ENCODE measurements at regions not wholly inside any gene's neighbourhood (a gene's known extent, or its start where the extent isn't known, plus 50 kb on each side); places are given as distances from the start of the nearest gene placed in this dataset.

DNA sequence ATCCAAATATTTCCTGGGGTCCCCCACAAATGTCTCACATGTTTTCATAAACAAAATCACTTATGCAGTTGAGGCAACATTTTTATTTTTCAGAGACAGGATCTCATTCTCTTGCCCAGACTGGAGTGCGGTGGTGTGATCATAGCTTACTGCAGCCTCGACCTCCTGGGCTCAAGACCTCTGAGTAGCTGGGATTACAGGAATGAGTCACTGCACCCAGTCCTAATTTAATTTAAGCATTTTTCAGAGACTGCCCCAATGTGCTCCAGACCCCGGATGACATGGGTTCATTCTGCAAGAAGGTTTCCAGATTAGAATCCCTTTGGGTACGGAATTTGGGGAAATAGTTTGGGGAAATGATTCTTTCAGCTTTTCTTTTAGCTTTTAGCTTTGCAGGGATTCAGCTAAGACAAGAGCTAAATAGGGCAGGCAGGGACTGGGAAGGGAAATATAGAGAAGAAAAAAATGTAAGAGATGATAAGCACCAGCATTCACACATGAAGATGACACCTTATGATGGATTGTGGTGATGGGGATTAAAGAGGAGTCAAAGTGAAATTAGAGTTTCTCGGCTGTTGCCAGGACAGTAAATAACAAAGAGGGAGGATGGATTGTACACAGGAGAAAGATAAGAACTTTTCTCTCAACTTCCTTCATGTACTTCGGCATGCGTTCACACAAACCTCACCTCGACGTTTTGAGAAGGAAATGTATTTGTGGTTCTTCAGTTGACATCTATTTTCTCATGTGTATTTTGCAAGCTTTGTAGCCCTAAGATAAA, 169.4 kb upstream of the TAB2 start:
- DNase-seq = peak in 1 of 3 donors; percentile 15

DNA sequence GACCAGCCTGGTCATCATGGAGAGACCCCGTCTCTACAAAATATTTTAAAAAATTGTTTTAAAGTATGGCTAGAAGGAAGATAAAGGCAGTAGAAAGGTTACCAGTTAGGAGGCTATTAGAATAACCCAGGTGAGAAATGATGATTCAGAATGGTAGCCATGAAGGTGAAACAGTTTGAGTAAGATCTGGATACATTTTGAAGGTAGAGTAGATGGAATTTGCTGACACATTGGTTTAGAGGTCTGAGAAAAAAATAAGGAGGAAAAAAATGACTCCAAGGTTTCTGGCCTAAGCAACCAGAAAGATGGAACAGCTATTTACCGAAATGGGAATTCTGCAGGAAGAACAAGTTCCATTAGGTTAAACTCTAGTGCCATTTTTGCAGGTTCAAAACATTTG, 167.9 kb upstream of the TAB2 start:
- Histone ChIP-seq H3K4me1 (ENCODE audit: control insufficient read depth, insufficient read depth, low read length, poor library complexity, severe bottlenecking) (peaks cover 44% of the 10 kb centered on the region), H3K36me3 (ENCODE audit: control insufficient read depth, insufficient read depth, low read length) (no peaks in the 10 kb centered on the region), H3K9me3 (ENCODE audit: control insufficient read depth, low read length) (no peaks in the 10 kb centered on the region), H3K4me3 (ENCODE audit: insufficient read depth, low read depth, low read length, poor library complexity, severe bottlenecking) (no peak overlapping the region), H3K27ac (ENCODE audit: insufficient read depth, low read length, poor library complexity, severe bottlenecking) (peak overlapping the region; percentile 78), H3K27me3 (replicated peaks; ENCODE audit: control insufficient read depth, insufficient read depth, low read length, poor library complexity, severe bottlenecking) (no peaks in the 10 kb centered on the region)
- no peak for DNase-seq

More for the DNA sequence above, 169.4 kb upstream of the TAB2 start:
- Histone ChIP-seq H3K4me1 (ENCODE audit: control insufficient read depth, insufficient read depth, low read length, poor library complexity, severe bottlenecking) (peaks cover 39% of the 10 kb centered on the region), H3K27me3 (replicated peaks; ENCODE audit: control insufficient read depth, insufficient read depth, low read length, poor library complexity, severe bottlenecking) (no peaks in the 10 kb centered on the region), H3K36me3 (ENCODE audit: control insufficient read depth, insufficient read depth, low read length) (no peaks in the 10 kb centered on the region), H3K27ac (ENCODE audit: insufficient read depth, low read length, poor library complexity, severe bottlenecking) (peak overlapping the region; percentile 78), H3K4me3 (ENCODE audit: insufficient read depth, low read depth, low read length, poor library complexity, severe bottlenecking) (no peak overlapping the region), H3K9me3 (ENCODE audit: control insufficient read depth, low read length) (peaks cover 4% of the 10 kb centered on the region)

DNA sequence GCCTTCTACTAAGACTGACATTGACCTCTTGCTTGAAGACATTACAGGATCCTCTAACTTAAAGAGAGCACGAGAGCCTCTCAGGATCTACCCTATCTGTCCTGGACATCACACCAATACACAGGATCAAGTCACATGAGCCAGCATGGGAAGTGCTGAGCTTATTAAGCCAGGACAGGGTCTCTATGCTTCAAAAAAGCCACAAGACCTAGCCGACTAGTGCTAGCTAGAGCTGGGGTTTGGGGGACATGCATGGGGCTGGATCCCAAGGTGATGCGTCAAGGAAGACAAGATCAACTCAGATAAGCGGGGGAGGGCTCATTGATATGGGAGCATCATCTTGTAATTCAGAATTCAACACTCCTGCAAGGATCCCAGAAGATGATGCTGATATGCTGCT, 167.2 kb upstream of the TAB2 start:
- peaks cover 45% of the 10 kb centered on the region for H3K4me1 ChIP-seq (ENCODE audit: control insufficient read depth, insufficient read depth, low read length, poor library complexity, severe bottlenecking)

DNA sequence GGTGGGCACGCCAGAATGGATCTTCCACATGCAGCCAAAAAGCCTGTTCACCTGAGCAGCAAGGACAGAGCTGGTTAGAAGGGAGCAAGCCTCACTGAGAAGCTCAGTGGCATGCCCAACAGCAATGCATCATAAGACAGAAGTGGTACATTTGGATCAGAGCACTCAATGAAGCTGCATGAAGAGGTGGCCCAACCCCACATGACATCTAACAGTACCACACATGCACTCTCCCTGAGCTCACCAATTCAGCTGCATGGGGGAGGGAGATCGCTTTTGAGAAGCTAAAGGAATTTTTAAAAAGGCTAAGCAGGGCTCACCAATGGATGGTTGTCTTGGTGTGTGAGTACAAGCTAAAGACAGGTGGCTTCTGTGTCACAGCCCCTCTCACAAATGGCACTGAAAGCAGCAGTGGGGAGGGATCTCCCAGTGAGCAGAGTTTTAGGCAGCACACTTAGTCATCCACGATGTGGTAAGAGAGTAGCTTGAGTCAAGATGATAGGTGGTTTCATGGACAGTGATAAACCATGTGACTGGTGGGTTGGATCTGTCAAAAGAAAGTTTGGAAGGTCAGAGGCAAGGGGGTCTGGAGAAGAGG, 166.6 kb upstream of the TAB2 start:
- no peaks in the 10 kb centered on the region for H3K27me3 ChIP-seq (replicated peaks; ENCODE audit: control insufficient read depth, insufficient read depth, low read length, poor library complexity, severe bottlenecking)
- H3K27ac ChIP-seq (ENCODE audit: insufficient read depth, low read length, poor library complexity, severe bottlenecking) = no peak overlapping the region
- no peak overlapping the region for H3K4me3 ChIP-seq (ENCODE audit: insufficient read depth, low read depth, low read length, poor library complexity, severe bottlenecking)
- no peak for DNase-seq
- no peaks in the 10 kb centered on the region for H3K36me3 ChIP-seq (ENCODE audit: control insufficient read depth, insufficient read depth, low read length)
- H3K4me1 ChIP-seq (ENCODE audit: control insufficient read depth, insufficient read depth, low read length, poor library complexity, severe bottlenecking) = peaks cover 45% of the 10 kb centered on the region
- H3K9me3 ChIP-seq (ENCODE audit: control insufficient read depth, low read length) = no peaks in the 10 kb centered on the region

More for the DNA sequence above, 167.2 kb upstream of the TAB2 start:
- Histone ChIP-seq H3K27ac (ENCODE audit: insufficient read depth, low read length, poor library complexity, severe bottlenecking) (no peak overlapping the region), H3K36me3 (ENCODE audit: control insufficient read depth, insufficient read depth, low read length) (no peaks in the 10 kb centered on the region), H3K9me3 (ENCODE audit: control insufficient read depth, low read length) (no peaks in the 10 kb centered on the region), H3K4me3 (ENCODE audit: insufficient read depth, low read depth, low read length, poor library complexity, severe bottlenecking) (no peak overlapping the region), H3K27me3 (replicated peaks; ENCODE audit: control insufficient read depth, insufficient read depth, low read length, poor library complexity, severe bottlenecking) (no peaks in the 10 kb centered on the region)
- no peak for DNase-seq

DNA sequence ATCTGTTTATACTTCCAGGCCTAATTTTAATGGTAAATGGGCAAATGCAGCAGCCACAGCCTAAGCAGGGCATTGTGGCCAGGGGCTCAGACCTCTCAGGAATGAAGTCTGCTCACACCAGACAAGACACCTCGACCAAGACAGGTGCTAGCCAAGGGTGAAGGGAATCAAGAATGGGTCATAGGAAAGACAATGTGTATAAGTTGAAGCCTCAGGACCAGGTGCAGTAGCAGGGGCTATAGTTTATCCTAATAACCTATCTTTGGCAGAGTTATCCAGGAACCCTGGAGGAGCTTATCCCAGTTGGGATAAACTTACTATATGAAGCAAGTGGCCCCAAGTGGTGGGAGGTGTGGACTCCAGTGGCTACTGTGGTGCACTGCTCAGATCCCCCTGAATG, 165.0 kb upstream of the TAB2 start:
- Histone ChIP-seq H3K4me3 (ENCODE audit: insufficient read depth, low read depth, low read length, poor library complexity, severe bottlenecking) (no peak overlapping the region), H3K36me3 (ENCODE audit: control insufficient read depth, insufficient read depth, low read length) (no peaks in the 10 kb centered on the region), H3K27me3 (replicated peaks; ENCODE audit: control insufficient read depth, insufficient read depth, low read length, poor library complexity, severe bottlenecking) (no peaks in the 10 kb centered on the region), H3K27ac (ENCODE audit: insufficient read depth, low read length, poor library complexity, severe bottlenecking) (no peak overlapping the region), H3K4me1 (ENCODE audit: control insufficient read depth, insufficient read depth, low read length, poor library complexity, severe bottlenecking) (peaks cover 35% of the 10 kb centered on the region), H3K9me3 (ENCODE audit: control insufficient read depth, low read length) (no peaks in the 10 kb centered on the region)
- no peak for DNase-seq

DNA sequence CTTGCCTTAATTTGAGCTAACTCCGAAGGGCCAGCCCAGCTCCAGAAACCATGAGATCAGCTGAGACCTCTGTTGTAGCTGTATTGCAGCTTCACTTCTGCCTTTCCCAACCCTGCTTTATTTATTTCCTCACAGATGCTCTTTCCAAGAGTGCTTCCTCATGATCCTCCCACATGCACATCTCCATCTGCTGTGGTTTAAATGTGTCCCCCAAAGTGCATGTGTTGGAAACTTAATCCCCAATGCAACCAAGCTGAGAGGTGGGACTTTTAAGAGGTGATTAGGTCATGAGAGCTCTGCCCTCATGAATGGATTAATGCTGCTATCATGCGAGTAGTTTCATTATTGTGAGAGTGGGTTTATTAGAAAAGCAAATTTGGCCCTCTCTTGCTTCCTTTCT, 164.4 kb upstream of the TAB2 start:
- no peak for DNase-seq
- no peaks in the 10 kb centered on the region for H3K27me3 ChIP-seq (replicated peaks; ENCODE audit: control insufficient read depth, insufficient read depth, low read length, poor library complexity, severe bottlenecking)
- H3K9me3 ChIP-seq (ENCODE audit: control insufficient read depth, low read length) = no peaks in the 10 kb centered on the region
- peak overlapping the region; percentile 56 for H3K27ac ChIP-seq (ENCODE audit: insufficient read depth, low read length, poor library complexity, severe bottlenecking)
- peaks cover 29% of the 10 kb centered on the region for H3K4me1 ChIP-seq (ENCODE audit: control insufficient read depth, insufficient read depth, low read length, poor library complexity, severe bottlenecking)
- H3K4me3 ChIP-seq (ENCODE audit: insufficient read depth, low read depth, low read length, poor library complexity, severe bottlenecking) = no peak overlapping the region
- no peaks in the 10 kb centered on the region for H3K36me3 ChIP-seq (ENCODE audit: control insufficient read depth, insufficient read depth, low read length)

DNA sequence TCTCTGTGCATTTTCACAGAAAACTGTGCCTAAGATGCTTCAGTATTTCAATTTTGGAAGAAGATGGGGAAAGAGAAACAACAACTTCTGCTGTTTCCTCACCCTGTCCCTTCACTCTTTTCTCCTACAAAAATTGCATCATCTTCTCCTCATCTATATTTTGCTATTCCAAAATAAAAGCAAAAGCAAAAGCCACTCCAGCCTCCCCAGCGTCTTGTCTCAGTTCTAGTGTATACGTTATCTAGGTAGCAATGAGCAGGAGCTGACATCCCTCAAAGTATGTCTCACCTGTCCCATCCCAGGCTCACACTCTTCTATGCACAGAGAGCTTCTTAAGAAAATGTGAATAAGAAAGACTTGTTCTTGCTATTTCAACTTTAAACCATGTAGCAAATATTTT, 163.8 kb upstream of the TAB2 start:
- H3K4me1 ChIP-seq (ENCODE audit: control insufficient read depth, insufficient read depth, low read length, poor library complexity, severe bottlenecking) = peaks cover 23% of the 10 kb centered on the region
- H3K36me3 ChIP-seq (ENCODE audit: control insufficient read depth, insufficient read depth, low read length) = no peaks in the 10 kb centered on the region
- H3K27me3 ChIP-seq (replicated peaks; ENCODE audit: control insufficient read depth, insufficient read depth, low read length, poor library complexity, severe bottlenecking) = no peaks in the 10 kb centered on the region
- H3K4me3 ChIP-seq (ENCODE audit: insufficient read depth, low read depth, low read length, poor library complexity, severe bottlenecking) = no peak overlapping the region
- DNase-seq = no peak
- H3K27ac ChIP-seq (ENCODE audit: insufficient read depth, low read length, poor library complexity, severe bottlenecking) = peak overlapping the region; percentile 56
- no peaks in the 10 kb centered on the region for H3K9me3 ChIP-seq (ENCODE audit: control insufficient read depth, low read length)

DNA sequence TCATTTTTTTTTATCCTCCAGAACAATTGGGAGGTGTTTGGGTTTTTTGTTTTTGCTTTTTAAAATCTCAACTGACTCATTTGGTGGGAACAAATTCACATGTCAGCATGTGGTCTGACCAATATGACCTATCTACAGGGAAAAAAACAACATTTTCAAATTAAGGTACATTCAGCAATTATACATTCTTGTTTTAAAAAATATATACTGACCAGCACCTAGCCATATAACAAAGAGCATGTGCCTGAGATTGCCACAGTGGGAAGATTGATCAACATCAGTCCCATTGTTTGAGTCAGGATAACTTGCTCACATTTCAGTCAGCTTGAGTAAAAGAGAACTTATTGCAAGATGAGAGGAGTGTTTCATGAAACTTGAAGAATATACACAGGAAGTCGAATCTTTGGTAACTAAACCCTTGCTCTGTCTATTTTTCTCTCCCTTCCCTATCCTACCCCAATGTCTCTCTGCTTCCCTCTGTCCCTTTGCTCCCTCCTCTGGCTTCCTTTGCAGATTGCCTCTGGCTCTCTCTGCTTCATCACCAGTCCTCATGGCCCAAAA, 163.2 kb upstream of the TAB2 start:
- H3K4me1 ChIP-seq (ENCODE audit: control insufficient read depth, insufficient read depth, low read length, poor library complexity, severe bottlenecking) = peaks cover 17% of the 10 kb centered on the region
- no peak for DNase-seq
- peak overlapping the region; percentile 56 for H3K27ac ChIP-seq (ENCODE audit: insufficient read depth, low read length, poor library complexity, severe bottlenecking)
- no peak overlapping the region for H3K4me3 ChIP-seq (ENCODE audit: insufficient read depth, low read depth, low read length, poor library complexity, severe bottlenecking)
- H3K9me3 ChIP-seq (ENCODE audit: control insufficient read depth, low read length) = no peaks in the 10 kb centered on the region
- no peaks in the 10 kb centered on the region for H3K27me3 ChIP-seq (replicated peaks; ENCODE audit: control insufficient read depth, insufficient read depth, low read length, poor library complexity, severe bottlenecking)
- H3K36me3 ChIP-seq (ENCODE audit: control insufficient read depth, insufficient read depth, low read length) = no peaks in the 10 kb centered on the region

DNA sequence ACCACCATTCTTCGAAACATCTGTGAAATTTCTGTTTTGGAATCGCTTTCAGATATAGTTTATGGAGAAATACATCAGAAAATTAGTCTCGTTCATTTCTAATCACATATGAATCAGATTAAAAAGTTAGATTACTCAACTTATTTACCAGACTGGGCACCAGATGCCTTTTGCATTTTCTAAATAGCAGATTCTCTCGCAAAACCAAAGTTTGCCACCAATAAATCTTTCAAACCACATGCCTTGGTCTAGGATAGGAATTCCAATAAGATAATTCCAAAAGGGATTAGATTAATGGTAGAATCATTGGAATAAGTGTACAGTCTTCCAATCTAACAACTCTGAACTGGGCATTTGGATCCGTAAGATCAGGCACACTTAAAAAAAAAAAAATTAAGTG, 160.4 kb upstream of the TAB2 start:
- H3K27ac ChIP-seq (ENCODE audit: insufficient read depth, low read length, poor library complexity, severe bottlenecking) = no peak overlapping the region
- DNase-seq = no peak
- no peaks in the 10 kb centered on the region for H3K27me3 ChIP-seq (replicated peaks; ENCODE audit: control insufficient read depth, insufficient read depth, low read length, poor library complexity, severe bottlenecking)
- no peak overlapping the region for H3K4me3 ChIP-seq (ENCODE audit: insufficient read depth, low read depth, low read length, poor library complexity, severe bottlenecking)
- H3K9me3 ChIP-seq (ENCODE audit: control insufficient read depth, low read length) = no peaks in the 10 kb centered on the region
- H3K36me3 ChIP-seq (ENCODE audit: control insufficient read depth, insufficient read depth, low read length) = no peaks in the 10 kb centered on the region
- H3K4me1 ChIP-seq (ENCODE audit: control insufficient read depth, insufficient read depth, low read length, poor library complexity, severe bottlenecking) = peaks cover 9% of the 10 kb centered on the region

DNA sequence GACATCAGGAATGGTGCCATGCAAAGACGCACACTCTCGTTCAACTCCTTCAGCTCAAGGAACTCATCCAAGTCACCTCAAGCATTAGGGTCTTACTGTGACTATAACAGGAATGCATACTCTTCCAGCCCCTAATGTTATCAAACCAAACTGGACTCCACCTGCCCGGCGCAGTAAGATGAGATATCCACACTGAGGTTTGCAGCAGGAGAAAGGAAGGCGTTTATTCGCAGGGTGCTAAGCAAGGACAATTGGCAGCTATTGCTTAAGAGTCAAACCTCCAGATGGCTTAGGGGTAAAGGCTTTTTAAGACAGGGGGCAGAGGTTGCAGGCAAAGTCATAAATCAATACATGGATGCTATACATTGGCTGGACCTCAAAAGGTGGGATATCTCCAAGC, 159.4 kb upstream of the TAB2 start:
- Histone ChIP-seq H3K27me3 (replicated peaks; ENCODE audit: control insufficient read depth, insufficient read depth, low read length, poor library complexity, severe bottlenecking) (no peaks in the 10 kb centered on the region), H3K4me3 (ENCODE audit: insufficient read depth, low read depth, low read length, poor library complexity, severe bottlenecking) (no peak overlapping the region), H3K4me1 (ENCODE audit: control insufficient read depth, insufficient read depth, low read length, poor library complexity, severe bottlenecking) (peaks cover 7% of the 10 kb centered on the region), H3K27ac (ENCODE audit: insufficient read depth, low read length, poor library complexity, severe bottlenecking) (no peak overlapping the region), H3K9me3 (ENCODE audit: control insufficient read depth, low read length) (no peaks in the 10 kb centered on the region), H3K36me3 (ENCODE audit: control insufficient read depth, insufficient read depth, low read length) (no peaks in the 10 kb centered on the region)
- DNase-seq = no peak
